Caco-2 (cell line): ENCODE measurements at regions not wholly inside any gene's neighbourhood (a gene's known extent, or its start where the extent isn't known, plus 50 kb on each side); places are given as distances from the start of the nearest gene placed in this dataset.

Experiments
- BruUV-seq: library from RNA; stranded (reverse); fragments of 400-500 nt; replicated peaks from 2 replicates; lab custom pipeline; 2021; lab: Mats Ljungman, UMichigan
- CTCF ChIA-PET: fragments of 300-600 bp; sonication (Branson Sonifier 250); formaldehyde crosslinking; loops from one replicate; lab custom pipeline; 2022; ENCODE audit warnings: antibody characterized with exemption; lab: Charles Lee
- POLR2A ChIA-PET: fragments of 300-600 bp; sonication (Branson Sonifier 250); formaldehyde crosslinking; loops from one replicate; lab custom pipeline; 2022; ENCODE audit warnings: antibody characterized with exemption; lab: Charles Lee
- DNase-seq, 2 experiments: peaks; one replicate each; pipeline versions ENCODE4 v3.0.0 to v3.0.0-alpha.2; 2020 to 2022
- H3K27me3 ChIP-seq: replicated peaks from 2 replicates; pipeline ENCODE4 v1.6.0; 2011; ENCODE audit warnings: low read length; ENCODE audit not compliant: control insufficient read depth, insufficient read depth
- H3K36me3 ChIP-seq: 2 replicates; pipeline ENCODE4 v1.5.1; 2011; ENCODE audit warnings: low read length; ENCODE audit not compliant: control insufficient read depth, insufficient read depth
- H3K4me1 ChIP-seq: fragments of 250-450 bp; sonication (Bioruptor Pico); 2 replicates; pipeline ENCODE4 v1.5.1; 2020; ENCODE audit warnings: mild to moderate bottlenecking
- H3K4me3 ChIP-seq: 2 replicates; pipeline ENCODE4 v1.5.1; 2011; ENCODE audit warnings: low read depth, mild to moderate bottlenecking, control low read depth, low read length
- H3K9me3 ChIP-seq: fragments of 250-450 bp; sonication (Bioruptor Pico); 2 replicates; pipeline ENCODE4 v1.5.1; 2020; ENCODE audit warnings: mild to moderate bottlenecking, moderate library complexity
- H3K27ac Mint-ChIP-seq: one replicate; pipeline ENCODE4 v1.8.0; 2022; ENCODE audit warnings: mixed read lengths; ENCODE audit not compliant: unreplicated experiment
- H3K27me3 Mint-ChIP-seq: one replicate; pipeline ENCODE4 v1.8.0; 2022; ENCODE audit warnings: mixed read lengths; ENCODE audit not compliant: insufficient read depth, unreplicated experiment
- H3K36me3 Mint-ChIP-seq: one replicate; pipeline ENCODE4 v1.8.0; 2022; ENCODE audit warnings: mild to moderate bottlenecking, mixed read lengths; ENCODE audit not compliant: insufficient read depth, unreplicated experiment
- H3K4me1 Mint-ChIP-seq: one replicate; pipeline ENCODE4 v1.8.0; 2022; ENCODE audit warnings: low read depth, mixed read lengths; ENCODE audit not compliant: unreplicated experiment
- H3K4me3 Mint-ChIP-seq: one replicate; pipeline ENCODE4 v1.8.0; 2022; ENCODE audit warnings: mild to moderate bottlenecking, moderate library complexity, mixed read lengths; ENCODE audit not compliant: unreplicated experiment
- H3K9me3 Mint-ChIP-seq: one replicate; pipeline ENCODE4 v1.8.0; 2022; ENCODE audit warnings: mixed read lengths; ENCODE audit not compliant: unreplicated experiment
- intact Hi-C: fragments of 100-400 bp; cut with micrococcal nuclease; formaldehyde crosslinking; loops from one replicate; pipeline ENCODE4 v1.10.0; 2022; ENCODE audit not compliant: unreplicated experiment
- TF ChIP-seq, protein P1 (sequence below), 2 experiments: fragments of 200-600 bp in 1 of 2; IDR thresholded peaks; 1 replicate in 1 of 2; 2 replicates in 1 of 2; pipeline versions ENCODE4 v1.5.1 to v1.8.0; 2011 to 2022; ENCODE audit warnings: antibody characterized with exemption in 1 of 2, control low read depth in 1 of 2, inconsistent platforms in 1 of 2, low read depth in 1 of 2, low read length in 1 of 2, mild to moderate bottlenecking in 1 of 2, moderate library complexity in 1 of 2; ENCODE audit not compliant: insufficient read depth in 1 of 2, severe bottlenecking in 1 of 2, unreplicated experiment in 1 of 2

GRCh38 chr7:26035552-26035951 lies 116.4 kb upstream of the NFE2L3 start:
- no peaks in the 10 kb centered on the region for H3K9me3 ChIP-seq
- H3K4me3 ChIP-seq, result no peak overlapping the region
- H3K9me3 Mint-ChIP-seq, result no peaks in the 10 kb centered on the region
- CTCF ChIA-PET, result no interaction called here
- peaks cover 2% of the 10 kb centered on the region for H3K4me1 Mint-ChIP-seq
- no peak overlapping the region for H3K4me3 Mint-ChIP-seq
- POLR2A ChIA-PET, result no interaction called here
- DNase-seq, result no peak
- H3K27me3 Mint-ChIP-seq, result no peaks in the 10 kb centered on the region
- no peaks in the 10 kb centered on the region for H3K36me3 ChIP-seq
- TF ChIP-seq, protein P1, sequence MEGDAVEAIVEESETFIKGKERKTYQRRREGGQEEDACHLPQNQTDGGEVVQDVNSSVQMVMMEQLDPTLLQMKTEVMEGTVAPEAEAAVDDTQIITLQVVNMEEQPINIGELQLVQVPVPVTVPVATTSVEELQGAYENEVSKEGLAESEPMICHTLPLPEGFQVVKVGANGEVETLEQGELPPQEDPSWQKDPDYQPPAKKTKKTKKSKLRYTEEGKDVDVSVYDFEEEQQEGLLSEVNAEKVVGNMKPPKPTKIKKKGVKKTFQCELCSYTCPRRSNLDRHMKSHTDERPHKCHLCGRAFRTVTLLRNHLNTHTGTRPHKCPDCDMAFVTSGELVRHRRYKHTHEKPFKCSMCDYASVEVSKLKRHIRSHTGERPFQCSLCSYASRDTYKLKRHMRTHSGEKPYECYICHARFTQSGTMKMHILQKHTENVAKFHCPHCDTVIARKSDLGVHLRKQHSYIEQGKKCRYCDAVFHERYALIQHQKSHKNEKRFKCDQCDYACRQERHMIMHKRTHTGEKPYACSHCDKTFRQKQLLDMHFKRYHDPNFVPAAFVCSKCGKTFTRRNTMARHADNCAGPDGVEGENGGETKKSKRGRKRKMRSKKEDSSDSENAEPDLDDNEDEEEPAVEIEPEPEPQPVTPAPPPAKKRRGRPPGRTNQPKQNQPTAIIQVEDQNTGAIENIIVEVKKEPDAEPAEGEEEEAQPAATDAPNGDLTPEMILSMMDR (IDR thresholded peaks at IDR 0.05; ENCODE audit: insufficient read depth in 1 of 2, low read depth in 1 of 2, low read length in 1 of 2, severe bottlenecking in 1 of 2, unreplicated experiment in 1 of 2), result no peak
- BruUV-seq, result no TSS peak
- intact Hi-C loops, result no loop called here
- no peaks in the 10 kb centered on the region for H3K27me3 ChIP-seq
- no peaks in the 10 kb centered on the region for H3K4me1 ChIP-seq
- H3K36me3 Mint-ChIP-seq, result no peaks in the 10 kb centered on the region
- no peak overlapping the region for H3K27ac Mint-ChIP-seq

- CTCF ChIA-PET, result no interaction called here
- Mint-ChIP-seq H3K4me1 (no peaks in the 10 kb centered on the region), H3K27me3 (no peaks in the 10 kb centered on the region), H3K36me3 (no peaks in the 10 kb centered on the region), H3K4me3 (no peak overlapping the region), H3K27ac (no peak overlapping the region), H3K9me3 (no peaks in the 10 kb centered on the region)
- TF ChIP-seq, protein P1 (IDR thresholded peaks at IDR 0.05; ENCODE audit: insufficient read depth in 1 of 2, low read depth in 1 of 2, low read length in 1 of 2, severe bottlenecking in 1 of 2, unreplicated experiment in 1 of 2), result no peak
- POLR2A ChIA-PET, result no interaction called here
- no TSS peak for BruUV-seq
- Histone ChIP-seq H3K27me3 (no peaks in the 10 kb centered on the region), H3K36me3 (no peaks in the 10 kb centered on the region), H3K4me1 (no peaks in the 10 kb centered on the region), H3K4me3 (no peak overlapping the region), H3K9me3 (no peaks in the 10 kb centered on the region)
- intact Hi-C loops, result no loop called here
- DNase-seq, result no peak
Observed at GRCh38 chr7:26036092-26036491, 115.9 kb upstream of the NFE2L3 start.

DNA sequence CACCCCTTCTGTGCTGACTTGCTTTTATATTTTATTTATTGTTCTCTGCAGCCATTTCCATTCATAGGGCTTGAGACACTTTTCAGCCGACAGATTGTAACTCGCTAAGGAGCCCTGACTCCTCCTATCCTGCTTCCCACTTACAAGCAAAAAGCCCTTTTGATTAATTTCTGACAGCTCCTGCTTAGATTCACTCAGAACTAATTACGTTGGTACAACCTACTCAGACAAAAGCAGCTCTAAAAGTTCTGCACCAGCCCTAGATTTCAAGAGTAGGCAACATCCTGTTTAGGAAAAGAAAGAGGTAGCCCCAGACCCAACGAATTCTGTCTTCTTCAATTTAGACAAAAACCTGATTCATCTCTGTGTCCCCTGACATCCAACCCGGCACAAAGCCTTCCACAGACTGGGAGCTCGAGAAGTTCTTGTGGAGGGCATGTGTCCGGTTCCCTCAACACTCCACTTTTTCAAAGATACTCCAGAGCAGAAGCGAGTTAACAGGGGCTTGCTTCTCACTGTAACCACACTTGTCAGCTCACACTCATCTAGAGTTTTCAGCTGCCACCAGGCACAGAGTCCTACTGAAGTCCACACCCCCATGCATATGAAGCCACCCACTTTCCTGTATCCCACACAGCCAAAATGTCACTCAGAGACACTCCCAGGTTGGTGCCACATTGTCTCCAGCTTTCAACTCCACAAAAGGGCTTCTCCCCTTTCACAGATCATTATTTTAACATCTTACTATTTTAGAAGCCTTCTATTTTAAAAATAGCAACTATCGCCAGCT lies 113.6 kb upstream of the NFE2L3 start:
- no peaks in the 10 kb centered on the region for H3K9me3 ChIP-seq
- no TSS peak for BruUV-seq
- ChIA-PET CTCF (no interaction called here), POLR2A (no interaction called here)
- H3K27ac Mint-ChIP-seq, result no peak overlapping the region
- intact Hi-C loops, result no loop called here
- no peaks in the 10 kb centered on the region for H3K9me3 Mint-ChIP-seq
- TF ChIP-seq, protein P1 (IDR thresholded peaks at IDR 0.05; ENCODE audit: insufficient read depth in 1 of 2, low read depth in 1 of 2, low read length in 1 of 2, severe bottlenecking in 1 of 2, unreplicated experiment in 1 of 2), result no peak
- H3K36me3 Mint-ChIP-seq, result no peaks in the 10 kb centered on the region
- no peak overlapping the region for H3K4me3 ChIP-seq
- H3K4me3 Mint-ChIP-seq, result no peak overlapping the region
- no peaks in the 10 kb centered on the region for H3K36me3 ChIP-seq
- H3K4me1 ChIP-seq, result no peaks in the 10 kb centered on the region
- no peaks in the 10 kb centered on the region for H3K27me3 Mint-ChIP-seq
- no peaks in the 10 kb centered on the region for H3K27me3 ChIP-seq
- H3K4me1 Mint-ChIP-seq, result no peaks in the 10 kb centered on the region
- DNase-seq, result no peak
